H9 (cell line): ENCODE measurements at regions not wholly inside any gene's neighbourhood (a gene's known extent, or its start where the extent isn't known, plus 50 kb on each side); places are given as distances from the start of the nearest gene placed in this dataset.

ENCODE experiments used
- DNase-seq: peaks from one replicate; pipeline ENCODE4 v3.0.0-alpha.2; 2017
- H2AFZ ChIP-seq: one replicate; pipeline ENCODE4 v1.6.1; 2013; ENCODE audit warnings: mild to moderate bottlenecking, low read length, control low read depth, moderate library complexity
- H2AK5ac ChIP-seq: 2 replicates; pipeline ENCODE4 v1.6.1; 2013; ENCODE audit warnings: low read length, control low read depth, mixed read lengths; ENCODE audit not compliant: insufficient read length
- H2BK120ac ChIP-seq: one replicate; pipeline ENCODE4 v1.6.1; 2013; ENCODE audit warnings: low read depth, mild to moderate bottlenecking, low read length, control low read depth, inconsistent platforms; ENCODE audit not compliant: poor library complexity, severe bottlenecking
- H2BK12ac ChIP-seq: 2 replicates; pipeline ENCODE4 v1.6.1; 2013; ENCODE audit warnings: low read length, control low read depth, mixed read lengths, low read depth; ENCODE audit not compliant: insufficient read length
- H2BK15ac ChIP-seq: 2 replicates; pipeline ENCODE4 v1.6.1; 2013; ENCODE audit warnings: low read depth, low read length, control low read depth
- H2BK20ac ChIP-seq: one replicate; pipeline ENCODE4 v1.6.1; 2013; ENCODE audit warnings: low read depth, mild to moderate bottlenecking, low read length, control low read depth, inconsistent platforms; ENCODE audit not compliant: poor library complexity, severe bottlenecking
- H2BK5ac ChIP-seq: 2 replicates; pipeline ENCODE4 v1.6.1; 2013; ENCODE audit warnings: low read length, control low read depth, mixed read lengths; ENCODE audit not compliant: insufficient read length
- H3K14ac ChIP-seq: 2 replicates; pipeline ENCODE4 v1.6.1; 2013; ENCODE audit warnings: low read length, control low read depth; ENCODE audit not compliant: insufficient read depth
- H3K18ac ChIP-seq: 2 replicates; pipeline ENCODE4 v1.6.1; 2013; ENCODE audit warnings: low read depth, mild to moderate bottlenecking, mixed read lengths, low read length, control low read depth; ENCODE audit not compliant: insufficient read length
- H3K23ac ChIP-seq: 2 replicates; pipeline ENCODE4 v1.6.1; 2013; ENCODE audit warnings: low read length, control low read depth, mixed read lengths, low read depth; ENCODE audit not compliant: insufficient read length
- H3K23me2 ChIP-seq: 2 replicates; pipeline ENCODE4 v1.6.1; 2013; ENCODE audit warnings: low read depth, mild to moderate bottlenecking, mixed read lengths, low read length, control low read depth; ENCODE audit not compliant: insufficient read length, poor library complexity, severe bottlenecking
- H3K27ac ChIP-seq: 2 replicates; pipeline ENCODE4 v1.5.1; 2013; ENCODE audit warnings: low read length, control low read depth, mixed read lengths, low read depth; ENCODE audit not compliant: insufficient read length
- H3K27me3 ChIP-seq: 2 replicates; pipeline ENCODE4 v1.6.1; 2013; ENCODE audit warnings: low read length, control low read depth, inconsistent platforms; ENCODE audit not compliant: insufficient read depth
- H3K4ac ChIP-seq: 2 replicates; pipeline ENCODE4 v1.6.1; 2013; ENCODE audit warnings: low read depth, mild to moderate bottlenecking, control low read depth, inconsistent platforms, low read length, moderate library complexity
- H3K4me1 ChIP-seq: 2 replicates; pipeline ENCODE4 v1.6.1; 2013; ENCODE audit warnings: low read length, control low read depth, inconsistent platforms; ENCODE audit not compliant: insufficient read depth
- H3K4me2 ChIP-seq: 2 replicates; pipeline ENCODE4 v1.6.1; 2013; ENCODE audit warnings: low read length, control low read depth, mixed read lengths; ENCODE audit not compliant: insufficient read length, insufficient read depth
- H3K56ac ChIP-seq: 2 replicates; pipeline ENCODE4 v1.6.1; 2013; ENCODE audit warnings: low read depth, mild to moderate bottlenecking, mixed read lengths, low read length, control low read depth; ENCODE audit not compliant: insufficient read length
- H3K79me1 ChIP-seq: 2 replicates; pipeline ENCODE4 v1.6.1; 2013; ENCODE audit warnings: low read depth, mild to moderate bottlenecking, moderate library complexity, low read length, control low read depth, inconsistent platforms; ENCODE audit not compliant: insufficient read depth, poor library complexity, severe bottlenecking
- H3K79me2 ChIP-seq: 2 replicates; pipeline ENCODE4 v1.6.1; 2013; ENCODE audit warnings: low read length, control low read depth, inconsistent platforms; ENCODE audit not compliant: insufficient read depth
- H3K9ac ChIP-seq: 2 replicates; pipeline ENCODE4 v1.6.1; 2013; ENCODE audit warnings: low read length, control low read depth, mixed read lengths; ENCODE audit not compliant: insufficient read length; ENCODE audit errors: extremely low read depth
- H3K9me3 ChIP-seq: one replicate; pipeline ENCODE4 v1.6.1; 2013; ENCODE audit warnings: low read depth, low read length, inconsistent platforms; ENCODE audit not compliant: control insufficient read depth
- H3T11ph ChIP-seq: one replicate; pipeline ENCODE4 v1.6.1; 2013; ENCODE audit warnings: mild to moderate bottlenecking, low read length, control low read depth, inconsistent platforms
- H4K20me1 ChIP-seq: one replicate; pipeline ENCODE4 v1.6.1; 2013; ENCODE audit not compliant: control insufficient read depth, insufficient read length, insufficient read depth
- H4K5ac ChIP-seq: 2 replicates; pipeline ENCODE4 v1.6.1; 2013; ENCODE audit warnings: low read depth, mild to moderate bottlenecking, mixed read lengths, low read length, control low read depth; ENCODE audit not compliant: insufficient read length
- H4K8ac ChIP-seq: replicated peaks from 2 replicates; pipeline ENCODE4 v1.6.1; 2013; ENCODE audit warnings: low read length, control low read depth, mixed read lengths, low read depth; ENCODE audit not compliant: insufficient read length
- H4K91ac ChIP-seq: 2 replicates; pipeline ENCODE4 v1.6.1; 2013; ENCODE audit warnings: low read depth, mild to moderate bottlenecking, moderate library complexity, mixed read lengths, low read length, control low read depth; ENCODE audit not compliant: insufficient read length
- H3K27ac Mint-ChIP-seq, 3 experiments: 2 replicates in 2 of 3; 3 replicates in 1 of 3; pipeline ENCODE4 v1.8.0; 2020 to 2021; ENCODE audit warnings: mixed read lengths in 3 of 3, mild to moderate bottlenecking in 1 of 3, moderate library complexity in 1 of 3
- H3K27me3 Mint-ChIP-seq: 2 replicates; pipeline ENCODE4 v1.8.0; 2021; ENCODE audit warnings: low read depth, mild to moderate bottlenecking, moderate library complexity, mixed read lengths
- H3K36me3 Mint-ChIP-seq, 3 experiments: 2 replicates in 2 of 3; 3 replicates in 1 of 3; pipeline ENCODE4 v1.8.0; 2020 to 2021; ENCODE audit warnings: low read depth in 3 of 3, mixed read lengths in 3 of 3; ENCODE audit not compliant: insufficient read depth in 1 of 3
- H3K4me1 Mint-ChIP-seq, 2 experiments: 2 replicates each; pipeline ENCODE4 v1.8.0; 2020; ENCODE audit warnings: mixed read lengths in 2 of 2
- H3K4me3 Mint-ChIP-seq, 2 experiments: 2 replicates in 1 of 2; 3 replicates in 1 of 2; pipeline ENCODE4 v1.8.0; 2020 to 2021; ENCODE audit warnings: mild to moderate bottlenecking in 2 of 2, mixed read lengths in 2 of 2, moderate library complexity in 1 of 2
- H3K9me3 Mint-ChIP-seq, 2 experiments: 2 replicates in 1 of 2; 3 replicates in 1 of 2; pipeline ENCODE4 v1.8.0; 2020; ENCODE audit warnings: mild to moderate bottlenecking in 2 of 2, mixed read lengths in 2 of 2, moderate library complexity in 1 of 2
- CTCF ChIP-seq: fragments of 200-600 bp; sonication (generic); conservative IDR thresholded peaks from 3 replicates; pipeline ENCODE4 v1.8.0; 2021; ENCODE audit warnings: antibody characterized with exemption, mild to moderate bottlenecking
- WGBS: extraction: QIAGEN DNeasy Blood & Tissue Kit; methylation state at CpG from one replicate; pipeline ENCODE4 v1.1.7; 2013; ENCODE audit warnings: missing lambda C conversion rate, low lambda C conversion rate, mixed read lengths; ENCODE audit not compliant: insufficient read length; ENCODE audit errors: extremely low coverage; 5-methylcytosine and 5-hydroxymethylcytosine counted together

- Mint-ChIP-seq H3K27ac (no peak overlapping the region), H3K9me3 (no peaks in the 10 kb centered on the region; a peak in 1 of 5 replicates), H3K4me1 (peaks cover 36 to 43% of the 10 kb centered on the region in 2 experiments), H3K27me3 (peaks cover 55% of the 10 kb centered on the region), H3K4me3 (no peak overlapping the region), H3K36me3 (no peaks in the 10 kb centered on the region; a peak in 1 of 7 replicates)
- Histone ChIP-seq H3K79me2 (no peaks in the 10 kb centered on the region), H3K23me2 (no peaks in the 10 kb centered on the region), H2BK120ac (no peak overlapping the region), H3K23ac (no peak overlapping the region), H2BK20ac (no peak overlapping the region), H3K27me3 (no peaks in the 10 kb centered on the region; the same call in 1 of the 2 replicates), H3K9ac (no peak overlapping the region), H3K14ac (no peak overlapping the region; the same call in 1 of the 2 replicates), H3K4me2 (no peak overlapping the region), H2BK5ac (no peak overlapping the region), H2BK12ac (no peak overlapping the region), H3K4ac (no peak overlapping the region), H3K4me1 (peaks cover 2% of the 10 kb centered on the region; the same call in 1 of the 2 replicates), H3K56ac (no peak overlapping the region), H3K79me1 (no peaks in the 10 kb centered on the region), H4K91ac (no peak overlapping the region), H4K8ac (no peak overlapping the region), H4K20me1 (peaks cover 2% of the 10 kb centered on the region), H2AK5ac (no peak overlapping the region), H3K9me3 (no peaks in the 10 kb centered on the region), H3T11ph (no peak overlapping the region), H3K27ac (no peak overlapping the region), H2AFZ (no peak overlapping the region), H2BK15ac (no peak overlapping the region), H4K5ac (no peak overlapping the region), H3K18ac (no peak overlapping the region)
- no CpG with 5 or more reads among the region's 9 CpGs for WGBS
- no peak for DNase-seq
- TF ChIP-seq CTCF: no peak
These were observed 68.8 kb upstream of the INSIG1 start for GRCh38 chr7:155228894-155229293.
